GM10266 (cell line): ENCODE measurements at regions not wholly inside any gene's neighbourhood (a gene's known extent, or its start where the extent isn't known, plus 50 kb on each side); places are given as distances from the start of the nearest gene placed in this dataset.

Experiments
- DNase-seq: peaks from one replicate; pipeline ENCODE4 v3.0.0; 2012; ENCODE audit errors: extremely low spot score
- TF ChIP-seq, protein P1 (sequence below): IDR thresholded peaks from 2 replicates; pipeline ENCODE4 v1.5.1; 2012; ENCODE audit warnings: mild to moderate bottlenecking, low read depth; ENCODE audit not compliant: control insufficient read depth, insufficient read depth; ENCODE audit errors: missing control alignments

DNA sequence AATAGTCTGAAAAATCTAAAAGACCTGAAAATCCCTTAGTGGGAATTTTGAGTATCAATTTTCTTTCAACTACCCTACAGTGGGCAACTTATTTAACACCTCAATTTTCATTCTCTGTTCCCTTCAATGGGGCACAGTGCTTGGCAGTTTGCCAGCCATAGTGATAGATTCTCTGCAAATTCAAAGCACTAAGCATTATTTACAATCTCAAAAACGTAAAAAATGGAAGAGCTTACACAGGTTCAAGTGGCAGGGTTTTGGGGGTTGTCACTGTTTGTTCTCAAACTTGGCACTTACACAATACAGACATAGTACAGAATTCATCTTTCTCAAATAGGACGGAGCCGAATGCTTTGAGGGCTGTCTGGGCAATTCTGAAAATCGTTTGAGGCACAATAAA, 515.0 kb downstream of the EFNA5 start:
- DNase-seq: no peak
- TF ChIP-seq, protein P1, sequence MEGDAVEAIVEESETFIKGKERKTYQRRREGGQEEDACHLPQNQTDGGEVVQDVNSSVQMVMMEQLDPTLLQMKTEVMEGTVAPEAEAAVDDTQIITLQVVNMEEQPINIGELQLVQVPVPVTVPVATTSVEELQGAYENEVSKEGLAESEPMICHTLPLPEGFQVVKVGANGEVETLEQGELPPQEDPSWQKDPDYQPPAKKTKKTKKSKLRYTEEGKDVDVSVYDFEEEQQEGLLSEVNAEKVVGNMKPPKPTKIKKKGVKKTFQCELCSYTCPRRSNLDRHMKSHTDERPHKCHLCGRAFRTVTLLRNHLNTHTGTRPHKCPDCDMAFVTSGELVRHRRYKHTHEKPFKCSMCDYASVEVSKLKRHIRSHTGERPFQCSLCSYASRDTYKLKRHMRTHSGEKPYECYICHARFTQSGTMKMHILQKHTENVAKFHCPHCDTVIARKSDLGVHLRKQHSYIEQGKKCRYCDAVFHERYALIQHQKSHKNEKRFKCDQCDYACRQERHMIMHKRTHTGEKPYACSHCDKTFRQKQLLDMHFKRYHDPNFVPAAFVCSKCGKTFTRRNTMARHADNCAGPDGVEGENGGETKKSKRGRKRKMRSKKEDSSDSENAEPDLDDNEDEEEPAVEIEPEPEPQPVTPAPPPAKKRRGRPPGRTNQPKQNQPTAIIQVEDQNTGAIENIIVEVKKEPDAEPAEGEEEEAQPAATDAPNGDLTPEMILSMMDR: no peak

DNA sequence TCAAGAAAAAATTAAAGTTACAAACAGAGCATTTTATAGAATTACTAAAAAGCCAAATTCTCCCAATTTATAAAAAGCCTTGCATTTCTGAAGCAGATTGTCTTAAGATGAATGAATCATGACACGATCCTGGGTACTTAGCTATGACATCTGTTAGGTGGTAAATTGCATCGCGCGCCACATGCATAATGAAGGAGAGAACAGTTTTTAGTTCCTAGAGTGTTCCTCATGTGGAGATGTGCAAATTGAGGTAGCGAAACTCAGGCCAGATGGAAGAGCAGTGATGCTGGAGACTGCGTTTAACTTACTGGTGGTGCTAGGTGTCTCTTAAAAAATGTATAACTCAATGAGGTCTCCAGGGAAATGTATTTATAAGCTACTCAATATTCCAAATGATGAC, 516.1 kb downstream of the EFNA5 start:
- TF ChIP-seq, protein P1: no peak

DNA sequence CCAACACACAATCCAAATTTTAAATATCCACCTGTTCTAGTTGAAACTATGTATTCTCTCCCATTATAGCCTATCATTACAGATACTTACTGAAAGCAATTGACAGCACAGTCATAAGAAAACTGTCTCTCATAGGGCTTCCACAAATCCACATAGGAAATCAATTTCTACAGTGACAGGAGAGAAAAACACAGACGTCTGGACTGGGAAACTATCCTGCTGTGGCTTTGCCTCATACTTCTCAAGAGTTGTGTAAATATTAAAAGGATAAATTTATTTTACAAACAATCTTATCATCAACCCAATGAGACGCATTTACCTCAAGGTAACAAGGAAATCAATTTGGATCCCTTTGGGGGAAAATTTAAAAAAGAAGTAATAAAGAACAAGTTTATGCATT, 517.5 kb downstream of the EFNA5 start:
- DNase-seq: no peak

More for the DNA sequence above, 516.1 kb downstream of the EFNA5 start:
- DNase-seq: no peak

DNA sequence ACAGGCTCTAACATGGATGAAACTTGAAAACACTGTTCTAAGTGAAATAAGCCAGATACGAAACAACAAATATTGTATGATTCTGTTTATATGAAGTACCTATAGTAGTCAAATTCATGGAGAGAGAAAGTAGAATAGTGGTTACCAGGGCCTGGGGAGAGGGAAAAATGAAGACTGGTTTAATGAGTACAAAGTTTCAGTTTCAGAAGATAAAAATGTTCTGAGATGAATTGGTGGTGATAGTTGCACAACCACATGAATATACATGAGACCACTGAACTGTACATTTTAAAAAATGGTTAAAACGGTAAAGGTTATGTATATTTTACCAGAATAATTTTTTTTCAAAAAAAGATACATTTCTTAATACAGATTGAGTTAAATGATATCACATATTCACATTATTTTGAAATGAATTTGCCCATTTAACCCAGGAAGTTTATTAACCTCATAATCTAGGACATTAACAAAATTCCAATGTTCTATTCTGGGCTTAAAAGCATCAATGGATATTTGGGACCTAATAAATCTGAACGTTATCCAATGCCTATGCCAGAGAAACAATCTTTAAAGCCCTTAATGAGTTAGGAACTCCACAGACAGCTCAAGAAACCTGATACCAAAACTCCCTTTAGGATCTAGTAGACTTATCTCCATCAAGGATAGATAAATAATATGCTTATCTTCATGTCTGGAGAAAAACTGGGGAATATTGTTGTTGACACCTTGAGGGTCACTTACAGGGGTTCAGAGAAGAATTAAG, 521.3 kb downstream of the EFNA5 start:
- DNase-seq: no peak
- TF ChIP-seq, protein P1: no peak

More for the DNA sequence above, 517.5 kb downstream of the EFNA5 start:
- TF ChIP-seq, protein P1: no peak

DNA sequence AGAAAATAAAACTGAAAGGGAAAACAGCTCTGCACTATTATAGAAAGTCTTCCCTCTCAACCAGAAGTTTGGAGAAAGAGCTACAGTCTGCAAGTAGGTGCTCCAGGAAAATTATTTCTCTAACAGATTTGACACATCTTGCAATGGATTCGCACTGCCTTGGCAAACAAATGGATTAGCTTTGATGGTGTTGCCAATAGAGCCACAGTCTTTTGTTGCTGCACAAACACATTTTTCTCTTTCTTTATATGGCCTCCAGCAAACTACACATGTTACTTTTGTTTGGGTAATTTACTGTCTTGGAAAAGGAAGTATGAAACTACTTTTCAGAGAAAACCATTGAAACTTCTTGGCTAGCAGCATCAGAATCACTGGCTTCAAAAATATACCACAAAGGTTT, 523.1 kb downstream of the EFNA5 start:
- TF ChIP-seq, protein P1: no peak
- no peak for DNase-seq

DNA sequence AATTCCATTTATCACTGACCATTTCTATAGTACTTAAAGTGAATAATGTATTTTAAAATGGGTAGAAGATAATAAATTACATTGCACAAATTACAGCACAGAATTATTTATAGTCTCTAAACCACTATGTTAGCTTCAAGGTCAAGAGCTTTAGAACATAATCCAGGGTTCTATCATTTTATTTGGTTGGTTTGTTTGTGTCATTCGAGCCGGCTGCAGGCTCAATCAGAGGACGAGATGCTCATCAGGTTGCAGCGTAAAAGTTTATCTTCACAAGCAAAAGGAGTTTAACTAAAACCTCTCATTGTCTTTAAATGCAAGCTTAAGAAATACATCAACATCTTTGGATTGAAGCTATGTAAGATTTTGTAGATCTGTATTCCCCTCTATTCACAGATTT, 523.8 kb downstream of the EFNA5 start:
- TF ChIP-seq, protein P1: no peak
- DNase-seq: no peak

DNA sequence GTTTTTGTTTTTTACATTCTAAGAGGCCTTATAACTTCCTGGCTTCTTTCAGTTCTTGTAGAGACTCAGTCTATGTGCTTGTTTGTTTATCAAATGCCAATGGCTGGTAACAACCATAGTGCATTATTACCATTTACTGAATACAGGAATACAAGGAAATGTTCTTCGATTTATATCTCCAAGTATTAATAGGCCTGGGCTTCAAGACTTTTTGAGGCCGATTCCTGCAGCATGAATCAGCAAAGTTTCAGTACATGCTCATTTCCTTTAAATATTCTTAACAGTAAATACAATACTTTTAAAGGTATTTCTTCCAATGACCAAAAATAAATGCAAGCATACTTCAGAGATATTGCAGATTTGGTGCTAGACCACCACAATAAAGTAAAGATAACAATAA, 535.3 kb downstream of the EFNA5 start:
- TF ChIP-seq, protein P1: no peak
- DNase-seq: no peak
